ENCODE measurements at regions not wholly inside any gene's neighbourhood (a gene's known extent, or its start where the extent isn't known, plus 50 kb on each side); places are given as distances from the start of the nearest gene placed in this dataset.

- Histone ChIP-seq H3K27ac (no peak overlapping the region), H3K4me1 (no peaks in the 10 kb centered on the region), H3K9me3 (no peaks in the 10 kb centered on the region), H3K4me3 (no peak overlapping the region), H3K36me3 (no peaks in the 10 kb centered on the region), H3K27me3 (no peaks in the 10 kb centered on the region)
- TF ChIP-seq EP300 (IDR thresholded peaks at IDR 0.05) = no peak
- DNase-seq (ENCODE audit: low spot score in 2 of 2) = no peak
- 94% methylated on average over 3 of the region's 3 CpGs for WGBS
These were observed 1153.3 kb upstream of the AUTS2 start for GRCh38 chr7:68444956-68445355.

GRCh38 chr7:68446183-68446582 lies 1152.1 kb upstream of the AUTS2 start:
- DNase-seq (ENCODE audit: low spot score in 2 of 2) = no peak
- H3K4me3 ChIP-seq = no peak overlapping the region
- H3K27ac ChIP-seq = no peak overlapping the region
- 48% methylated on average over 10 of the region's 10 CpGs for WGBS
- TF ChIP-seq POLR2A (IDR thresholded peaks at IDR 0.05) (no peak), EP300 (IDR thresholded peaks at IDR 0.05) (no peak), CTCF (IDR thresholded peaks at IDR 0.05) (no peak)
- no peaks in the 10 kb centered on the region for H3K27me3 ChIP-seq
- H3K9me3 ChIP-seq = no peaks in the 10 kb centered on the region
- no peaks in the 10 kb centered on the region for H3K36me3 ChIP-seq
- H3K4me1 ChIP-seq = no peaks in the 10 kb centered on the region

GRCh38 chr7:68449099-68449498 lies 1149.2 kb upstream of the AUTS2 start:
- no peak for DNase-seq (ENCODE audit: low spot score in 2 of 2)
- 92% methylated on average over 2 of the region's 2 CpGs for WGBS
- TF ChIP-seq CTCF (IDR thresholded peaks at IDR 0.05) = no peak
- no peak for TF ChIP-seq POLR2AphosphoS5 (IDR thresholded peaks at IDR 0.05)
- TF ChIP-seq EP300 (IDR thresholded peaks at IDR 0.05) = no peak
- TF ChIP-seq POLR2A (IDR thresholded peaks at IDR 0.05) = no peak
- Histone ChIP-seq H3K27me3 (peaks cover 3% of the 10 kb centered on the region), H3K27ac (no peak overlapping the region), H3K4me3 (no peak overlapping the region), H3K4me1 (no peaks in the 10 kb centered on the region), H3K9me3 (no peaks in the 10 kb centered on the region), H3K36me3 (no peaks in the 10 kb centered on the region)

GRCh38 chr7:68449816-68450215 lies 1148.5 kb upstream of the AUTS2 start:
- TF ChIP-seq POLR2AphosphoS5 (IDR thresholded peaks at IDR 0.05) (no peak), POLR2A (IDR thresholded peaks at IDR 0.05) (no peak), EP300 (IDR thresholded peaks at IDR 0.05) (no peak), CTCF (IDR thresholded peaks at IDR 0.05) (no peak)
- H3K4me3 ChIP-seq = no peak overlapping the region
- peaks cover 3% of the 10 kb centered on the region for H3K27me3 ChIP-seq
- H3K36me3 ChIP-seq = no peaks in the 10 kb centered on the region
- no peaks in the 10 kb centered on the region for H3K4me1 ChIP-seq
- 77% methylated on average over 5 of the region's 5 CpGs for WGBS
- no peaks in the 10 kb centered on the region for H3K9me3 ChIP-seq
- DNase-seq (ENCODE audit: low spot score in 2 of 2) = no peak
- H3K27ac ChIP-seq = no peak overlapping the region

GRCh38 chr7:68454931-68455330 lies 1143.3 kb upstream of the AUTS2 start:
- H3K4me1 ChIP-seq = no peaks in the 10 kb centered on the region
- no peak for TF ChIP-seq EP300 (IDR thresholded peaks at IDR 0.05)
- no peak for TF ChIP-seq POLR2A (IDR thresholded peaks at IDR 0.05)
- no peak for TF ChIP-seq CTCF (IDR thresholded peaks at IDR 0.05)
- peaks cover 3% of the 10 kb centered on the region for H3K27me3 ChIP-seq
- H3K27ac ChIP-seq = no peak overlapping the region
- 68% methylated on average over 5 of the region's 5 CpGs for WGBS
- no peak for DNase-seq (ENCODE audit: low spot score in 2 of 2)
- no peaks in the 10 kb centered on the region for H3K9me3 ChIP-seq
- H3K36me3 ChIP-seq = no peaks in the 10 kb centered on the region
- H3K4me3 ChIP-seq = no peak overlapping the region

- TF ChIP-seq CTCF (IDR thresholded peaks at IDR 0.05) (no peak), POLR2AphosphoS5 (IDR thresholded peaks at IDR 0.05) (no peak), EP300 (IDR thresholded peaks at IDR 0.05) (no peak), POLR2A (IDR thresholded peaks at IDR 0.05) (no peak)
- H3K27ac ChIP-seq = no peak overlapping the region
- H3K36me3 ChIP-seq = no peaks in the 10 kb centered on the region
- no peak overlapping the region for H3K4me3 ChIP-seq
- peaks cover 3% of the 10 kb centered on the region for H3K27me3 ChIP-seq
- DNase-seq (ENCODE audit: low spot score in 2 of 2) = no peak
- no peaks in the 10 kb centered on the region for H3K9me3 ChIP-seq
- H3K4me1 ChIP-seq = no peaks in the 10 kb centered on the region
These were observed 1141.8 kb upstream of the AUTS2 start for GRCh38 chr7:68456469-68456868.
